NCI-H1105 treated with DMSO at 0.1 percent for 48 hours (cell line): ENCODE measurements at regions not wholly inside any gene's neighbourhood (a gene's known extent, or its start where the extent isn't known, plus 50 kb on each side); places are given as distances from the start of the nearest gene placed in this dataset.

Experiments
- DNase-seq: peaks from one replicate; lab custom pipeline; 2025; lab: John Stamatoyannopoulos, UW

DNA sequence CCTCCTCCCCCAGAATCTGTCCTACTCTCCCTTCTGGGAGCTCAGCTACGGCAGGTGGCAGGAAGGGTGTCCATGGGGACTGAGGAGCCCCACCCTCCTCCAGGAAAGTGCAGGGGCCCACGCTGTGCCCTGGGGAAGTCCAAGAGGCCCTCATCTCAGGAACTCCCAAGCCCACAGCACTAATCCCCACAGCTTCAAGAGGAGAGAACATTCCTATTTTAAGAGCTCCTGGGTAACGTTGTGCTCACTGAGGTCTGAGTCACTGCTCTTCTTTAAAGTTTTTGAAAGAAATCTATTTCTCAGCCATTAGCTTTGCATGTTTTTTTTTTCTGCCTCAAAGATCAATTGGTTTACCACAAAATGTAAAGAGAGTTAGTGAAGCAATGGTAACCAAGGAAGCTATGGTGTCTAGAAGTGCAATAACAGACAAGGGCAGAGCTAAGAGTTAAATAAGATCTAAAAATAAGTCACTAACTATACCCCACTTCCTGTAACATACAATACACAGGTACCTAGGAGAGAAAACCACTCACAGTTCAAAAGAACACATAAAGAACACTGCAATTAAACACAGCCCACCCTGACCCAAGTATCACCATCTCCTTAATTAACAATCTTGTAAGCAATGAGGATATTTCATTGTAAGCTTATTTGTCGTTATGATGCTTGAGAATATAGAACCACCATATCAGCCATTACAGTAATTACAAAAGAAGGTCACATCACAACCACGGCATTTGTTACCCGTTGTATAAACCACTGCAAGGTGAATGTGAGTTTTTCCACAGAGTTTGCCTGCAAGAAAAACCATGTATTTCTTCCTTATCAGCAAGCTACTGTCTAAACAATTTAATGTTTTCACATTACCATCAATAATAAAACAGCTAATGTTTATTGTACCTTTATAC lies 382.3 kb upstream of the SLC30A5 start:
- no peak for DNase-seq

DNA sequence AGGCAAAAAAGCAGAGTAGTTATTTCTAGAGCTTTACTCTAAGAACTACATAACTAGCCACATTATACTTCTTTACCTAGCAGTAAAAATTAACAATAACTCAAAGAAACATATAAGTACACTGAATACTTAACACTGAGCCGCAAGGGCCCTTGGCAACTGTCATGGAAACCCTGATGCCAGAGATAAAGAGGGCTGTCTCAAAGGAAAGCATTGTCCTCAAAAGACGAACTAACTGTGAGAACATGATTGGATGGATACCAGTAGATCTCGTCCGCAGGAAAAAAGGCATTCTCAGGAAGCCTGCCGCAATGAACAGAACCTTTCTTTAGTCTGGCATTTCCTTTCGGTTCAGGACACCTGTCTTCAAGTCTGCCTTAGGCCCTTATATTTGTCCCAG lies 379.0 kb upstream of the SLC30A5 start:
- DNase-seq = no peak

GRCh38 chr5:68720884-68721610 lies 372.8 kb upstream of the SLC30A5 start:
- no peak for DNase-seq

DNA sequence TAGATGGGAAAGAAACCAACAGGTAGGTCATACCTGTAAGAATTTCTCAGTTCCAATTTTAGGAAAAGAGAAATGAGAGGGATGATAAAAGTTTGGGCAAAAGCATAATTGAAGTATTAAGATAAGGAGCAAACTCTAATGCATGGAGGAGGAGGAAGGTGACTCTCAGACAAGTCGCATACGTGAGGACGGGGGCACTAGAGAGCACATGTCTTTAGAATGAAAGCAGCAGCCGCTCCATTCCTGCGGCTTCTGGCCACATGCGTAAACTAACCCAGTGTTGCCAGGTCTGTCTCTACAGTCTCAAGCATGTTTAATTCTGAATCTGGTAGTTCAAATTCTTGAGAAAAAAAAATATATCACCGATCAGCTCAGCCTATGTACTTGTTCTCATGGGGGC lies 371.5 kb upstream of the SLC30A5 start:
- DNase-seq = no peak

DNA sequence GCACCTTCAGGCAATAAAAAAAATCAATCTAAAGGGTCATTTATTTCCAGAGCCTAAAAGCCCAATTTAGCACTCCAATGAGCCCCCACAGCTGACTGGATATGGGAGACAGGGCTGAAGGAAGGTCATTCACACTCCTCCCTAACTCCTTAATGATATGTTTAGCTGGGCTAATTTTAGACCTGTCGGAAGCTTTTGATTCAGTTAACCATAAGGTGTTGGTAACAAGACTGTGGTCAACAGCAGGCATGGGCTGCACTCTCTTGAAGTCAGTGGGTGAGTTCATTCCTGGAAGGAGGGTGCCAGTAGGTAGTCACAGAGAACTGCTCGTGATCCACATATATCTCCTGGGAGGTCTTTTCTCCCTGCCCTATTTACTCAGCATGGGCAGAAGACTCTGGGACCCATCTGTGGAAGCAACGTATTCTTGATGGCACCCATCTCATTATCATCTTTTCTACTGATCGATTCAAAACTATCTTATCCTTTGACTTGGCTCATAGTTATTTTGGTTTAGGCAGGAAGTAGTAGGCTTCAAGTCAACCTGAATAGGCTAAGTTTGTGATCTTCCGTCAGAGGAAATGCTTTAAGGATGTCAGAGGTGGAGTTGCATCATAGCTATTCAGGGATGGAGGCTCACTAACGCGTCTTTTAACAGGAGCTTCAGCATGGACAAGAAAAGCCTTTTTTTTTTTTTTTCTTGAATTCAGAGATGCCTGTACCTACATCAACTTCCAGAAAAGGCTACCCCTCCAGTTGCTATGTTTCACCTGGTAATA lies 367.7 kb upstream of the SLC30A5 start:
- DNase-seq = no peak

DNA sequence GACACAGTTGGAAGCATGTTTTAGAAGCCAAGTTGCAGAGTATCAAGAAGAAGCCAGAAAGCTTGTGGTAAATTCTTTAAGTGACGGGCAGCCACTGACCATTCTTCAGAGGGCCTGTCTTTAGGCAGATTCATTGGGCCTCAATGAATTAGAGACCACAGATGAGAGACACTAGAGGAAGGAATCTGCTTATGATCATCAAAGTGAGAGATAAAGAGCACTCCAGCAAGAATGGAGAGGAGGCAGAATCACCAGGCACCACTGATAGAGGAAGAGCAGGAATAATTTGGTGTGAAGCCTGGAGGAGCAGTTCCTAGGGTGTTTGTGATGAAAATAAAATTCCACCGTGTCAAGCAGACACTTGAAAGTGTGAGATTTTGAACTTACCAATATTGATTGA lies 365.9 kb upstream of the SLC30A5 start:
- DNase-seq = no peak

DNA sequence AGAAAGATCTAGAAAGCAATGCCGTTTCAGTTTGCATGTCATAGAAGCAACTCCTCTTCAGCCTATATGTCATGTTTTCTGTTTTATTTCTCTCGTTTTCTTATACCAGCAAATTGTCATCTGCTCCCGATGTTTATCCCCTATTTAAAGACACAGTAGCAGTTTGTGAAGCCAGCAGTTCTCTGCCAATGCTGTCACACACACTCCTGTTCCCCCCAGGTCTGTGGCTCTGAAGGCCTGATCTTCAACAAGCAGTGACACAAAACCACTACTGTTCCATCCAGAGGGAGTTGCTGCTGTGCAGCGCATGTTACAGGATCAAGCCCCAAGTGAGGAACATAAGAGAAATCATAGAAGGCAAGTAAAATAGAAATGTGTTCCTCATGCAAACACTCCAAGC lies 364.1 kb upstream of the SLC30A5 start:
- DNase-seq = no peak

DNA sequence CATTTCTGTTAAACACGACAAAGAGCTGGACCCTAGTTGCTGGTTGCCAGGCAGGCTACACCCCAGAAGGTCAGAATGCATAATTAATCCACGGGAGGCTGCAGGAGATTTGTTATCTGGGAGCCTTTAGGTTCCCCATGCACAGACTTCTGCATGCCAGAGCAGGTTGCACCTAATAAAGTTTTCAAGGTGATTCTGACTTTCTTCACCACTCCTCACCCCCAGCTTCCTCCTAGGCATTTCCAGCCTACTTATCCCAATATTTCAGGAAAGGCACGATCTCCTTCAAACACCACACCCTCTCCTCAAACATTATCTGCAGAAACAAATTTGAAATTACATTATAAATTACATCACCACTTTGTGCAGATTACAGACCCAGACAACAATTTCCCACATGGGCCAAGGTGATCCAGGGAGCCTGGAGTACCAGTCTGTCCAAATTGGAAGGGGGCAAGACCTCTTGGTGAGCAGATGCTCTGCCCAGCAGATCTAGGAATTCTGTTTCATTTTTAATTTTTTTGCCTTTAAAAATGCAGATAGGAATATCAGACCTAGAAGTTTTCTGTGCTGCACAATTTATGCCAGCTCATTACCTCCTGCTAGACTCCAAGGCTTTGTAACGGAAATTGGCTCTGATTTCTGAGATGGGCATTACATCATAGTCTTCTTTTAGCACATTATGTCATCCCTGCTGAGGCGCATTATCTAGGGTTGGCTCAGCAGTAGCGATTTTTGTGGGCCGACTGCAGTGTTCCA lies 363.4 kb upstream of the SLC30A5 start:
- no peak for DNase-seq

DNA sequence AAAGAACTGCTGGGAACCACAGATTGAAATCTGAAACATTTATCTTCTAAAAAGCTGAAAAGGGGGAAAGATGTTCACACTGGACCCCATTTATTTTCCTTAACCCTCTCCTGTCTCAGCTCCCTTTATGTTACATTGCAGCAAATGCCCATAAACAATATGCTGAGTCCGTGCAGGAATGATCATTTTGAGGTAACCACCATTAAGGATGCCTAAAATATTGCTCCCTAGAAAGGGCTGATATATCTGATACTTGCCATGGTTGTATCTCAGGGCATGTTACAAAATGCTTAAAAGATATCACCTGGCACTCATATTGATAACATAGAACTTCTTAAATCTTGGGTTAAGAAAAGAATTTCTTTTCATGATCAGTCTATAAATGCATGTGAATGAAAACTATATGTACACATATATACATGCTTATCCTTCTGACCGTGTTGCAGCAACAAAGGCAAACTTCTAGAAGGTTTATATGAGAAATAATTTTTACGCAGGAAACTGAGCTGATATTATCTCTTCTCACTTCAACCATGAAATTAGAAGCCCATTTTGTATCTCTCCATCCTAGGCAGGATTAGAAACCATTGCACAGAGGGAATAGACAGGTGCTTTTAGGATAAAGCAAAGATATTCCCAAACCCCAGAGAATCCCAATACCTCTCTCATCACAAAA lies 362.7 kb upstream of the SLC30A5 start:
- DNase-seq = no peak

- no peak for DNase-seq
Observed at GRCh38 chr5:68732251-68732650, 361.6 kb upstream of the SLC30A5 start.

DNA sequence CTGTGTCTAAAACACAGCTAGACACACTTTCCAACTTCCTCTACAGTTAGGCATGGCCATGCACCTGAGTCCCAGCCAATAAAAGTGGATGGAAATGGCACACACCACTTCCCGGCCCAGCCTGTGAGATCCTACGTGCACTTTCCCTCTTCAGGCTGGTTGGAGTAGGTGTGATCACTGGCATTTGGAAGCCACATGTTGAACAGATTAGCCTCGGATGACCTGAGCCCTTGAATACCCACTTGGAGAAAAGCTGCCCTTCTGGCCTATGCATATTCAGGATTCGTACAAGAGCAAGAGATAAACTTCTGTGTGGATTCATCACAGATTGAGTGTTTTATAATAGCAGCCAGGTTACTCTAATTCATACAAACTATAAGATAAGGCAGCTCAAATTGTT lies 359.0 kb upstream of the SLC30A5 start:
- DNase-seq = no peak

DNA sequence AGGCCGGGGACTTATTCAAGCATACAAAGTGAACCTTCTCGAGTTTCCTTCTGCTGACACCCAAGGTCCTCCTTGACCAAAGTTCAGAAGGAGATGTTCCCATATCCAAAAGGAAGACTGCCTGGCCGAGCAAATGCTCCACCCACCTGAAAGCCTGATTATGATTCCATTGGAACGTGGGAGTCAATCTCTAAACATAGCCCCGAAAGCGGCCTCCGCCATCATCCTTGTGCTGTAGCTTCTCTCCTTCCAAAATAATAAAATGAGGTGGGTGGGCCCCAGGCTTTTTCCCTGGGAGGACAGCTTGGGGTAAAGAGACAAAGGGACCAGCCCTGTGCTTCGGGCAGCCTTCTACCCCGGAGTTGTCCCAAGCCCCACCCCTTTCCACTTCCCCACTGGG lies 355.6 kb upstream of the SLC30A5 start:
- no peak for DNase-seq

GRCh38 chr5:68738841-68739240 lies 355.0 kb upstream of the SLC30A5 start:
- no peak for DNase-seq

DNA sequence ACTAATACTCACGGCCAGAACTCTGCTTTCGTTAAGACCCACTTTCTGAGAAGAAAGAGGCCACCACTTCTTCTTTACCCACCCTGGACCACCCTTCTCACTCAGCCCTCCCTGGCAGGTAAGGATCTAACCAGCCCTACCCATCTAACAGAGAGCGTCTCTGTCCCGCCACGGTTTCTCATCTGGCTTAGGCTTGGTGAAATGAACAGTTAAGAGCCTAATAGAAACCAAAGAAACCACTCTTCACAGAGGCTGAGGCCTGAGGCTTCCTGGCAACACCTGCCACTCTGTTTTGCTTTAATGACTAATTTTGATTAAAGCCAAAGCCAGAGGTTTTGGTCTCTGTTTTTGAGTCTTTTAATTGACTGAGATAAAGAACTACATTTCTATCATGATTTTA lies 354.1 kb upstream of the SLC30A5 start:
- DNase-seq = no peak

DNA sequence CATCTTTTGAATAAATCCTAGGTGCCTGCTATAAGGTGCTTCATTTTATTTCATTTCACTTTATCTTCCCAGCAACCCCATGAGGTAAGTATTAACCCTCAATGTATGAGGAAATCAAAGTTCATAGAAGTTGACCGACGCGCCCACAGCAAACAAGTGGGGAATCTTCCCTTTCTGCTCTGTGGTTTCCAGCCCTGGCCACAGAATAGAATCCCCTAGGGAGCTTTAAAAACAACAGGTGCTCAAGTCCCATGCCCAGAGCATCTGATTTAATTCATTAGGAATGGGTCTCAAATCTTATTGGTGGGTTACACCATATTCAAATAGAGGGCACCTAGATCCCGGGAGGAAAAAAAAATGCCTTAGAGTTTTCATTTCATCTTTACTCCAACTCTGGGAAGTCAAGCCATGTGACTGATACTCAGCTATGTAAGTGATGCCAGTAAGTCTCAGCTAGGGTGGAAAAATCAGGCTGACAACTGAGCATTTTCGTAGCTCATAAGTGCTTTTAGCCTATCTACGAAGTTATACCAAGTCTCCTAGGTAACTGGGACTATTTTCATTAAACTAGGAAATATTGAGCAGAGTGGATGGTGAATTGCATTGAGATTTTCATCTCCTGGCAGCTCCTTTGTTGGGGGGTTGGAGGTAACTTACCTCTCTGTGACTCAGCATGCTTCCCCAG lies 353.4 kb upstream of the SLC30A5 start:
- no peak for DNase-seq

GRCh38 chr5:68744206-68744605 lies 349.6 kb upstream of the SLC30A5 start:
- DNase-seq = no peak

- DNase-seq = no peak
Observed at GRCh38 chr5:68745448-68745847, 348.4 kb upstream of the SLC30A5 start.

DNA sequence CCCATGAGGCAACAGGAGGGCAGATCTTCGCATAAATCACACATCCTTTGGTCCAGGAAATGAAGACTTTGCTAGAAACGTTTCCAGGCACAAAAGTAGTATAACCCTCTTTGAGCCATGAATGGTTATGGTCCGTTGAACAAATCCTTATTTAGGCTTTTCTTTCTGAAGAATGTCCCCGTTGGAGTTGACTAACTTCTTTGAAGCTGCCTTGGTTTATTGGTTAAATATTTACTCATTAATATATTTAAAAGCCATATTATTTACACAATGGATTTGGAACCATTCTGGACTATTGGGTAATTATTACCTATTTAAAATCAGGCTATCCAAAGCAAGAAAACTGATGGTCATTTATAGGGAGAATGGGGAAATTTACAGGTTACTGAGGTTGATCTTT lies 347.6 kb upstream of the SLC30A5 start:
- no peak for DNase-seq

- DNase-seq = no peak
Observed at GRCh38 chr5:68746643-68747420, 347.0 kb upstream of the SLC30A5 start.

DNA sequence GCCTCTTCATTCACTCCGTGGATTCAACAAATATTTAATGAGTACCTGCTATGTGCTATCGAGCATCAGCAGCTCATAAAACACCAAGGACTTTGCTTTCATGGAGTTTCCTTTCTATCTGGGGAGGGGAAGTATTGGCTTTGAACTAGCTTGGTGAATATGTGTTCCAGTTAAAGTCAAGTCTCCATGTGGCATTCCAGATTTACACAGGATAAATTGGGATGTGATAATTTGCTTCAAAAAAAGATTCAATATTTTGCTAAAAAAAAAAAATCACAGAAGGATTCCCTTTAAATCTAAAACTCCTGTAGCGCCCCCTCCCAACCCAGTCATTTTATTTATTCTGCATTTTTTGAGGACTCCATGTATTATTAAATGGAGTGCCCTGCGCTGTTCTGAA lies 346.3 kb upstream of the SLC30A5 start:
- no peak for DNase-seq
